Common myeloid progenitor, CD34-positive (primary cell): ENCODE measurements at regions not wholly inside any gene's neighbourhood (a gene's known extent, or its start where the extent isn't known, plus 50 kb on each side); places are given as distances from the start of the nearest gene placed in this dataset.

Source experiments
- CTCF ChIA-PET: fragments of 350-600 bp; sonication (Branson Sonifier 250); formaldehyde crosslinking; loops from one replicate; lab custom pipeline; 2021; ENCODE audit warnings: antibody characterized with exemption; lab: Charles Lee
- POLR2A ChIA-PET: fragments of 350-600 bp; sonication (Branson Sonifier 250); formaldehyde crosslinking; loops from one replicate; lab custom pipeline; 2021; ENCODE audit warnings: antibody characterized with exemption; lab: Charles Lee
- DNase-seq, 3 donors: peaks; one replicate each; pipeline versions ENCODE4 v3.0.0 to v3.0.0-alpha.2; 2013
- H3K27ac ChIP-seq, 2 experiments: 1 replicate in 1 of 2; 2 replicates in 1 of 2; pipeline ENCODE4 v1.7.0; 2013; ENCODE audit warnings: inconsistent platforms in 2 of 2, low read length in 2 of 2, mild to moderate bottlenecking in 2 of 2, low read depth in 1 of 2, moderate library complexity in 1 of 2; ENCODE audit not compliant: severe bottlenecking in 2 of 2, insufficient read depth in 1 of 2, poor library complexity in 1 of 2
- H3K27me3 ChIP-seq, 5 experiments: replicated peaks in 2 of 5; 1 replicate in 3 of 5; 2 replicates in 2 of 5; pipeline versions ENCODE4 v1.6.1 to v1.7.0; 2013; ENCODE audit warnings: low read length in 4 of 5, mild to moderate bottlenecking in 2 of 5, moderate library complexity in 2 of 5, inconsistent platforms in 1 of 5; ENCODE audit not compliant: insufficient read depth in 5 of 5, control insufficient read depth in 4 of 5
- H3K36me3 ChIP-seq, 4 experiments: 1 replicate in 2 of 4; 2 replicates in 2 of 4; pipeline versions ENCODE4 v1.6.1 to v1.7.0; 2013; ENCODE audit warnings: low read length in 3 of 4, control low read depth in 1 of 4, mild to moderate bottlenecking in 1 of 4; ENCODE audit not compliant: control insufficient read depth in 4 of 4, insufficient read depth in 4 of 4
- H3K4me1 ChIP-seq, 4 experiments: 1 replicate in 3 of 4; 2 replicates in 1 of 4; pipeline versions ENCODE4 v1.6.1 to v1.7.1; 2013; ENCODE audit warnings: low read length in 3 of 4, mild to moderate bottlenecking in 3 of 4, control low read depth in 1 of 4, inconsistent platforms in 1 of 4, moderate library complexity in 1 of 4; ENCODE audit not compliant: control insufficient read depth in 4 of 4, insufficient read depth in 4 of 4; ENCODE audit errors: control extremely low read depth in 1 of 4
- H3K4me3 ChIP-seq, 7 experiments: 1 replicate in 4 of 7; 2 replicates in 3 of 7; pipeline versions ENCODE4 v1.5.1 to v1.7.0; 2013; ENCODE audit warnings: mild to moderate bottlenecking in 7 of 7, low read length in 6 of 7, moderate library complexity in 6 of 7, inconsistent platforms in 2 of 7, low read depth in 2 of 7, control low read depth in 1 of 7; ENCODE audit not compliant: insufficient read depth in 4 of 7, control insufficient read depth in 1 of 7; ENCODE audit errors: extremely low read depth in 1 of 7
- H3K9me3 ChIP-seq, 5 experiments: 1 replicate in 4 of 5; 2 replicates in 1 of 5; pipeline versions ENCODE4 v1.6.1 to v1.7.1; 2013; ENCODE audit warnings: low read length in 4 of 5, mild to moderate bottlenecking in 2 of 5, inconsistent platforms in 1 of 5, low read depth in 1 of 5, moderate library complexity in 1 of 5; ENCODE audit not compliant: control insufficient read depth in 4 of 5, insufficient read depth in 2 of 5; ENCODE audit errors: control extremely low read depth in 1 of 5
- WGBS: methylation state at CpG from one replicate; pipeline ENCODE4 v1.1.5; 2013; ENCODE audit not compliant: insufficient coverage; 5-methylcytosine and 5-hydroxymethylcytosine counted together

DNA sequence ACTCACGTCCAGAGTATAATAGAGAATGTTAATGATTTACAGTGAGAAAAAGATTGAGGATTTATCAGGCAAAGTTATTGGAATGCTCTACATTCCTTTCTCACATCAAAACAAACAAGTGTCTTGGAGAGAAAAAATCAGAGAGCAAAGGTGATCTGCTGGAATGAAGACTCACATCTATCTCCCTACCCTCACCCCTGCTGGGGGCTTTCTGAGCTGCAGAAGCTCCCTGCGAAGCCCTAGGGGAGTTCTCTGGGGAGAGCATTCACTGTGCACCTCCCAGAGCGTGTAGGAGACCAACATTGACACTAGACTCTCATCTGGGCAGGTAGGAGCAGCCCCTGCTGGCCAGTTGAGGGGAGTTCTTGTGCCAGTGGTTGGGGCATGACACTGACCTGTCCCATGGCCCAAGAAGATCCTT is 76.6 kb upstream of the ADAMTS16 start:
- no peaks in the 10 kb centered on the region for H3K4me1 ChIP-seq
- POLR2A ChIA-PET: no interaction called here
- CTCF ChIA-PET: no interaction called here
- H3K36me3 ChIP-seq: no peaks in the 10 kb centered on the region
- peaks cover 0 to 1% (median 0%) of the 10 kb centered on the region in 5 experiments for H3K9me3 ChIP-seq
- no peak for DNase-seq
- no peaks in the 10 kb centered on the region for H3K27me3 ChIP-seq
- H3K4me3 ChIP-seq: no peak overlapping the region
- H3K27ac ChIP-seq: no peak overlapping the region
- 63% methylated on average over 1 of the region's 3 CpGs for WGBS

DNA sequence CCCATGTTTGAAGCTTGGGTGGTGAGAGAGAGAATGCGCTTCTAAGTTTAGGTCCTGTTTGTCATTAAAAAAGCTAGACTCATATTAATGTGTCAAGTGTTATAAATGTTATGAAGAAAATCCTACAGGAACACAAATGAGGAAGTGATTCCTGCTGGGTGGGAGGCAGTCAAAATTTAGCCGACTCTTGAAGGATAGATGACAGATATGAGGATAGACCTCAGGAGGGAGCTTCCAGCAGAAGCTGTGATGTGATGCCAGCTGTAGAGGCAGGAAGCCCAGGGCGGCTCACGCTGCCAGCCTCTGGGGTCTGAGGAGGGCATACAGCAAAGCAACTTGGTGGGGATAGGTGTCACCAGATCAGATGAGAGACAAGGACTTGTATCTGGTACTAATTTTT is 74.7 kb upstream of the ADAMTS16 start:
- DNase-seq: no peak
- CTCF ChIA-PET: no interaction called here
- POLR2A ChIA-PET: no interaction called here
- Histone ChIP-seq H3K27ac (no peak overlapping the region), H3K36me3 (no peaks in the 10 kb centered on the region), H3K4me3 (no peak overlapping the region), H3K9me3 (peaks cover 0 to 1% (median 0%) of the 10 kb centered on the region in 5 experiments), H3K27me3 (no peaks in the 10 kb centered on the region), H3K4me1 (no peaks in the 10 kb centered on the region)
- whole genome bisulfite sequencing: 92% methylated on average over 4 of the region's 4 CpGs

DNA sequence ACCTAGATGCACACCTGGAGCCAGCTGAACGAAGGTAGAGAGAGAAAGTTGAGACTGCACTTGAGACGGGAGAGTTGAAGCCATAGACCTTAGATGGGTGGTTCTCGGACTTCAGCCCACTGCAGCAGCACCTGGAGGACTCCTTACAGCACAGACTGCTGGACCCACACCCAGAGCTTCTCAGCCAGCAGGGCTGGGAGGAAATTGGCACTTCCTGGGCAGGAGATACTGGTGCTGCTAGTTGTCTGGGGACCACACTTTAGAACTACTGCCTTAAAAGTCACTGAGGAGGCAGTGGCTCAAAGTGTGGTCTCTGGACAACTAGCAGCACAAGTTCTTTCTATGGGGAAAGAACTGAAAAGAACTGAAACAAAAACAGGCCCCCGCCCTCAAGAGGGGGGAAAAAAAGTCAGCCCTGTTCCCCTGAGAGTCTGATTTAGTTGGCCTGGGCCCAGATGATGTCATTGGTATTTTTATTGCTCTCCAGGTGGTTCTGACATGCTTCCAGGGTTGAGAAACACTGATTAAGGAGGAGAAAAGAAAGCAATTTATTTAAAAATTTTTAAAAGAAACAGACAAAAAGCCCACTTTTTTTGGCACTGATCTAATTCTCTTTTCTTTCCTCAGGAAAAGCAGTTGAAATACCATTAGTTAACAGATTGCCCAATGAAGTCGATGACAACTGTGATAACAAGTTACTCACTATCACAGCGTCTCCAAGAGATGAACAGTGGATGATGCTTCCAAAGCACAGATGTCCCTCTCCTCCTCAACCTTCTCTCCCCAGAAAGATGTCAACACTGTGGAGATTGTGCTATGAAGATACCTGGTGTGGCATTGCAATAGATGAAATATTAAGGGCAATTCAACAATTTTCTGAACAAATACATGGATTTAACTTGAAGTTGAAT is 73.6 kb upstream of the ADAMTS16 start:
- ChIA-PET CTCF (no interaction called here), POLR2A (no interaction called here)

DNA sequence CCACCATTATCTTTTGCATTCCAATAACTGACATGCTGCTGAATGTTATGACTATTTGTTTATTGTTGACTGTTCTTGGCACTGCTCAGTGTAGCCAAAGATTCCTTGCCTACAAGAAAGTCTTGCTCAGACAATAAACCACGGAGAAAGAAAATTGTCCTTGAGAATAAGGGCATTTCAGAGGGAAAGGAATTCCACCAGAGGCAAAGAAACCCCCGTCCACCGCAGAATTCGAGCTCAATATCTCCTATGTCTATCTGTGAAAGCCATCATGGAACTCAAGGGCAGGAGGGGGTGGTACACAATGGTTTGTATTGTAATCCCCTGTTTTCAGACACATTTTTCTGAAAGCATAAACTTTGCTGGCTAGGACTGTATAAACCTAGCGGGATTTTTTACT is 70.3 kb upstream of the ADAMTS16 start:
- ChIA-PET CTCF (no interaction called here), POLR2A (no interaction called here)
- DNase-seq: no peak
- Histone ChIP-seq H3K4me1 (no peaks in the 10 kb centered on the region), H3K36me3 (no peaks in the 10 kb centered on the region), H3K27ac (no peak overlapping the region), H3K4me3 (no peak overlapping the region), H3K9me3 (peaks cover 0 to 1% (median 0%) of the 10 kb centered on the region in 5 experiments), H3K27me3 (no peaks in the 10 kb centered on the region)
- WGBS: 94% methylated on average over 2 of the region's 5 CpGs

More for the DNA sequence above, 73.6 kb upstream of the ADAMTS16 start:
- Histone ChIP-seq H3K4me1 (no peaks in the 10 kb centered on the region), H3K4me3 (no peak overlapping the region), H3K27ac (no peak overlapping the region), H3K27me3 (no peaks in the 10 kb centered on the region), H3K9me3 (peaks cover 0 to 1% (median 0%) of the 10 kb centered on the region in 5 experiments), H3K36me3 (no peaks in the 10 kb centered on the region)
- WGBS: 84% methylated on average over 4 of the region's 6 CpGs
- DNase-seq: no peak

DNA sequence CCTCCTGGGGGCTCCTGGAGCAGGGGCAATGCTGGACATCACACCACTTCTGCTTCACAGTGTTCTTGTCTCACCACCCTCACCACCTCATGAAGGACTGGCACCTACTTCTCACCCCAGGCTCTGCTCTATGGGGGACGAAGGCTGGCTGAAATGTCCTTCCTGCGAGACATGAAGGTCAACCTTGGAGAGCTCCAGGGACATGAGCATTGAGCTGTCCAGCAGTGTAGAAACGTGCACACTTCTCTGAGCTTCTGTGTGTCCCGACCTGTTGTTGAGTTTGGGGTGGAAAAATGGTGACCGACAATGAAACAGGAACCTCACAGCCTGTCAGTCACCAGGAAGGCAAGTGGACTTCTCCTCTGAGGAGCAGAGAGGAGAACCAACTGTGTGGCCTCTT is 68.6 kb upstream of the ADAMTS16 start:
- peaks cover 0 to 1% (median 0%) of the 10 kb centered on the region in 5 experiments for H3K9me3 ChIP-seq
- CTCF ChIA-PET: interaction anchor here (0.9 to 1.6 kb wide), 2 partner anchors 10 to 30 kb away, joined by 3 read pairs; no protein-coding TSS in a partner anchor

DNA sequence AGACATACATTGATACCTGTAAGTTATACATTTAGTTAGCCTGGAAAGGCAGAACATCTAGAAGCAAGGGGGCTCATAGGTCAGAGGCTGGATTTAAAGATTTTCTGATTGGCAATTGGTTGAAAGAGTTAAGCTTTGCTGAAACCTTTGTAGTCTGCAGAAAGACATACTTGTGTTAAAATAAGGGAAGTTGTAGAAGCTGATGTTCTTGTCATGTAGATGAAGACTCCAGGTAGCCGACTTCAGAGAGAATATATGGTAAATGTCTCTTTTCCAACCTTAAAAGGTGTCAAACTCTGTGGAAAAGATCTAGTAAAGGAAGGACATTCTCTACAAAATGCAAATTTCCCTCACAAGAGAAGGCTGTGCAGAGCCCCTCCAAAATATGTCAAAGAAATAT is 62.9 kb upstream of the ADAMTS16 start:
- ChIA-PET CTCF (no interaction called here), POLR2A (no interaction called here)
- Histone ChIP-seq H3K9me3 (no peaks in the 10 kb centered on the region), H3K27me3 (no peaks in the 10 kb centered on the region), H3K4me1 (no peaks in the 10 kb centered on the region), H3K4me3 (no peak overlapping the region), H3K27ac (no peak overlapping the region), H3K36me3 (no peaks in the 10 kb centered on the region)
- DNase-seq: no peak
- WGBS: no CpG with 5 or more reads among the region's 1 CpG

More for the DNA sequence above, 68.6 kb upstream of the ADAMTS16 start:
- Histone ChIP-seq H3K4me1 (no peaks in the 10 kb centered on the region), H3K27me3 (no peaks in the 10 kb centered on the region), H3K27ac (no peak overlapping the region), H3K4me3 (no peak overlapping the region), H3K36me3 (no peaks in the 10 kb centered on the region)
- POLR2A ChIA-PET: no interaction called here
- WGBS: 89% methylated on average over 4 of the region's 5 CpGs
- DNase-seq: no peak
